ENCODE measurements at regions not wholly inside any gene's neighbourhood (a gene's known extent, or its start where the extent isn't known, plus 50 kb on each side); places are given as distances from the start of the nearest gene placed in this dataset.

- DNase-seq, result no peak
Measured at GRCh38 chr6:48893048-48893447, 570.0 kb downstream of the MMUT start.

GRCh38 chr6:48891308-48891707, 571.7 kb downstream of the MMUT start:
- no peak for DNase-seq

GRCh38 chr6:48889429-48889828, 573.6 kb downstream of the MMUT start:
- no peak for DNase-seq

GRCh38 chr6:48883116-48883515, 579.9 kb downstream of the MMUT start:
- no peak for DNase-seq

- no peak for DNase-seq
Measured at GRCh38 chr6:48881551-48881950, 581.5 kb downstream of the MMUT start.

- no peak for DNase-seq
Measured at GRCh38 chr6:48869595-48869994, 593.5 kb downstream of the MMUT start.

GRCh38 chr6:48866682-48867081, 596.4 kb downstream of the MMUT start:
- DNase-seq, result no peak

GRCh38 chr6:48860175-48860574, 602.9 kb downstream of the MMUT start:
- DNase-seq, result no peak

GRCh38 chr6:48859562-48860123, 603.4 kb downstream of the MMUT start:
- no peak for DNase-seq

GRCh38 chr6:48845219-48845618, 617.8 kb downstream of the MMUT start:
- no peak for DNase-seq

GRCh38 chr6:48844696-48845095, 618.4 kb downstream of the MMUT start:
- no peak for DNase-seq

- no peak for DNase-seq
Measured at GRCh38 chr6:48840896-48841295, 622.2 kb downstream of the MMUT start.

GRCh38 chr6:48839206-48839605, 623.8 kb downstream of the MMUT start:
- DNase-seq, result no peak

GRCh38 chr6:48837744-48838143, 625.3 kb downstream of the MMUT start:
- DNase-seq, result no peak

- no peak for DNase-seq
Measured at GRCh38 chr6:48835421-48835958, 627.6 kb downstream of the MMUT start.

- no peak for DNase-seq
Measured at GRCh38 chr6:48834706-48835105, 628.3 kb downstream of the MMUT start.

- DNase-seq, result no peak
Measured at GRCh38 chr6:48833916-48834315, 629.1 kb downstream of the MMUT start.

GRCh38 chr6:48826901-48827701, 636.0 kb downstream of the MMUT start:
- DNase-seq, result no peak

- no peak for DNase-seq
Measured at GRCh38 chr6:48826152-48826515, 636.9 kb downstream of the MMUT start.

- no peak for DNase-seq
Measured at GRCh38 chr6:48825501-48826151, 637.4 kb downstream of the MMUT start.

GRCh38 chr6:48818052-48818412, 645.0 kb downstream of the MMUT start:
- no peak for DNase-seq

- DNase-seq, result no peak
Measured at GRCh38 chr6:48817333-48818051, 645.6 kb downstream of the MMUT start.

GRCh38 chr6:48814957-48815356, 648.1 kb downstream of the MMUT start:
- no peak for DNase-seq

All from stimulated activated CD4-positive, alpha-beta T cell treated with anti-CD3 and anti-CD28 coated beads, Interleukin-2, amount 100 ng/mL, for 24 hours (primary cell).